ENCODE measurements at regions not wholly inside any gene's neighbourhood (a gene's known extent, or its start where the extent isn't known, plus 50 kb on each side); places are given as distances from the start of the nearest gene placed in this dataset.
A peak's percentile ranks its signal among the peaks of the same experiment; 100 is the strongest.

DNA sequence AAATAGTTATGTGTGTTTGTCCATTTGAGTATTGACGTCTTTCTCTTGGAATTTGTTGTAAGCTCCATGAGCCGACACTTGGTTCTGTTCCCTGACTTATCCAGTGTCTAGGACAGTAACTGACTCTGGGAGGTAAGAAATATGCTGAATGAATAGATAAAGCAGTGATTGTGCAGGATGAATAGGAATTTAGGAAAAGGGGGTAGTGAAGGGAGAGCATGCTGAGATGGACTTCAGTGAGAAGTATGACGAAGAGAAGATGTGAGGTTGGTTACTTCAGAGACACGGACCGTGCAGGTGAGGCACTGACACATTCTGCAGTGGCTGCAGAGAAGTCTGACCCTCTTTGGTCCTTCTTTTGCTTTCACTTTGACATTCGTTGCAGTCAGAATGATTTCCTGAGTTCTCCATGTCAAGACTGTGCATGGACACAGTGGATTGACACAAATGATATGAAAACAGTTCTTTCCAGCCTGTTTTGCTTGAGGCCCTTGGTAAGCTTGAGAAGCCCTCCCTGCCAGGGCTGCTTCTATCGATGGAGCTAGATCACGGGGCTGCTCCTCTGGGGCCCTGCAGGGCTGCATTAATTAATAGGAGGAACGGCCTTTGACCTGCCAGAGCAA lies 261.5 kb upstream of the SORCS1 start:
- no peak for DNase-seq
- H3K9me3 ChIP-seq, result no peaks in the 10 kb centered on the region
- H3K27me3 ChIP-seq, result peaks cover 0 to 4% (median 0%) of the 10 kb centered on the region in 9 donors
- intact Hi-C loops (cut with DNase I), result no loop called here
- no peak overlapping the region for H3K27ac ChIP-seq
- H3K4me1 ChIP-seq, result no peaks in the 10 kb centered on the region
- TF ChIP-seq, protein P1, sequence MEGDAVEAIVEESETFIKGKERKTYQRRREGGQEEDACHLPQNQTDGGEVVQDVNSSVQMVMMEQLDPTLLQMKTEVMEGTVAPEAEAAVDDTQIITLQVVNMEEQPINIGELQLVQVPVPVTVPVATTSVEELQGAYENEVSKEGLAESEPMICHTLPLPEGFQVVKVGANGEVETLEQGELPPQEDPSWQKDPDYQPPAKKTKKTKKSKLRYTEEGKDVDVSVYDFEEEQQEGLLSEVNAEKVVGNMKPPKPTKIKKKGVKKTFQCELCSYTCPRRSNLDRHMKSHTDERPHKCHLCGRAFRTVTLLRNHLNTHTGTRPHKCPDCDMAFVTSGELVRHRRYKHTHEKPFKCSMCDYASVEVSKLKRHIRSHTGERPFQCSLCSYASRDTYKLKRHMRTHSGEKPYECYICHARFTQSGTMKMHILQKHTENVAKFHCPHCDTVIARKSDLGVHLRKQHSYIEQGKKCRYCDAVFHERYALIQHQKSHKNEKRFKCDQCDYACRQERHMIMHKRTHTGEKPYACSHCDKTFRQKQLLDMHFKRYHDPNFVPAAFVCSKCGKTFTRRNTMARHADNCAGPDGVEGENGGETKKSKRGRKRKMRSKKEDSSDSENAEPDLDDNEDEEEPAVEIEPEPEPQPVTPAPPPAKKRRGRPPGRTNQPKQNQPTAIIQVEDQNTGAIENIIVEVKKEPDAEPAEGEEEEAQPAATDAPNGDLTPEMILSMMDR (IDR thresholded peaks at IDR 0.05), result no peak
- no peak for TF ChIP-seq POLR2A (IDR thresholded peaks at IDR 0.05)
- 60 to 71% (median 67%) methylated on average over 9 of the region's 9 CpGs for WGBS, 4 donors
- H3K36me3 ChIP-seq, result no peaks in the 10 kb centered on the region
- no peak for ATAC-seq
- H3K4me3 ChIP-seq, result peak overlapping the region in 5 of 12 donors; percentile 9 to 31 (median 20)

DNA sequence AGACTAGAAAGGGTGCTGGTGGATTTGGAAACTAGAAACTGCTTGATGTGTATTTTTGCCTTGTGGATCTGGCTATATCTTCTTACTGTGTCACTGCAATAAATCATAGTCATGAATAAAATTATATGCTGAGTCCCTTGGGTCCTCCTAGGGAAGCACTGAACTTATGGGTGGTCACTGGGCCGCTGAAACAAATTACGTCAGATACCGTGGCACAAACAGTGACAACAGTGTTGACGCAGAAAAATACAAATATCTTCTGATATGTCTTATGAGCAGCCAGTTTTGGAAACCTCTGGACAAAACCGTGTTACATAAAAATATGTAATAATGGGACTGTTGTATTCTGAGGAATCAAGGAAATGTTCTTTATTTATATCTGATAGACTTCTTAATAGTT lies 260.1 kb upstream of the SORCS1 start:
- no peaks in the 10 kb centered on the region for H3K36me3 ChIP-seq
- ATAC-seq (no peak), DNase-seq (no peak)
- H3K27ac ChIP-seq, result no peak overlapping the region
- no peak for TF ChIP-seq POLR2A (IDR thresholded peaks at IDR 0.05)
- TF ChIP-seq, protein P1 (IDR thresholded peaks at IDR 0.05), result no peak
- no peaks in the 10 kb centered on the region for H3K4me1 ChIP-seq
- peaks cover 0 to 4% (median 0%) of the 10 kb centered on the region in 9 donors for H3K27me3 ChIP-seq
- 66 to 83% (median 74%) methylated on average over 5 of the region's 5 CpGs for WGBS, 4 donors
- intact Hi-C loops (cut with DNase I), result no loop called here
- no peak overlapping the region for H3K4me3 ChIP-seq
- no peaks in the 10 kb centered on the region for H3K9me3 ChIP-seq

DNA sequence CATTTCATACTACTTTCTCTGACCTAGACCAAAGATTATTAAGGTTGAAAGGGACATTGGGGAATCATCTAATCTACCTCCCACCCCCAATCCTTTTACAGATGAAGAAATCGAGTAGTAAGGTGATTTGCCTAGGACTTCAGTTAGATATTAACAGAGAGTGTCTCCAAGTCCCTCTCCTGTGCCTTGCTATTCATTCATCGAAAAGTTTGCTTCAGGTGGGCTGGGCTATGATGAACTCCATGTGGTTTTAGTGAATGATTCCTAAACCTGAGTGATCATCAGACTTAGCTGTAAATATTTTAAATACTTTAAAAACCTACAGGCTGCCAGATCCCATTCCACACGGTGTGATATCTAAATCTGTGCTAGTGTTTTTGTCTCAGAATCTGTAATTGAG lies 259.4 kb upstream of the SORCS1 start:
- 48 to 68% (median 64%) methylated on average over 3 of the region's 3 CpGs for WGBS, 4 donors
- Histone ChIP-seq H3K4me1 (no peaks in the 10 kb centered on the region), H3K9me3 (no peaks in the 10 kb centered on the region), H3K36me3 (no peaks in the 10 kb centered on the region), H3K27ac (no peak overlapping the region), H3K27me3 (peaks cover 0 to 4% (median 0%) of the 10 kb centered on the region in 9 donors), H3K4me3 (no peak overlapping the region)
- ATAC-seq (no peak), DNase-seq (no peak)
- intact Hi-C loops (cut with DNase I), result no loop called here
- TF ChIP-seq POLR2A (IDR thresholded peaks at IDR 0.05), result no peak
- TF ChIP-seq, protein P1 (IDR thresholded peaks at IDR 0.05), result no peak

DNA sequence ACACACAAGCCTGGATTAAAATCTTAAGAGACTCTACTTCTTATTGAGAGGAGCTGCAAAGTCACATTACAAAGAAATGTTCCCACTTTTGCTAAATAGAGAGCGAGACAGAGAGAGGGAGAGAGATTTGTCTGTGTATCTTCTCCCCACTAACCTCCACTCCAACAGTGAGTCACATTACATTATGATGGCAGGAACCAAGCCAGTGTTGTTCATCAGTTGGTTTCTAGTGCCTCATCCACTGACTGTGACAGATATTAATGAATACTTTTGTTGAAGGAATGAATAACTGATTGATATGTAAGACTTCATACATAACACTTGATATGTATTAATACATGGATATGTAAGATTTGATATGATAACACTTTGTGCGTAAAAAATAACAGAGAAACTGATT lies 258.2 kb upstream of the SORCS1 start:
- H3K4me3 ChIP-seq, result no peak overlapping the region
- DNase-seq (no peak), ATAC-seq (no peak)
- no peak for TF ChIP-seq POLR2A (IDR thresholded peaks at IDR 0.05)
- TF ChIP-seq, protein P1 (IDR thresholded peaks at IDR 0.05), result no peak
- no peaks in the 10 kb centered on the region for H3K36me3 ChIP-seq
- 81 to 93% (median 87%) methylated on average over 2 of the region's 2 CpGs for WGBS, 4 donors
- H3K27ac ChIP-seq, result no peak overlapping the region
- intact Hi-C loops (cut with DNase I), result no loop called here
- H3K27me3 ChIP-seq, result peaks cover 0 to 4% (median 0%) of the 10 kb centered on the region in 9 donors
- no peaks in the 10 kb centered on the region for H3K9me3 ChIP-seq
- H3K4me1 ChIP-seq, result no peaks in the 10 kb centered on the region

Data from heart left ventricle (tissue), 16 donors.